HEK293T (cell line): ENCODE measurements at regions not wholly inside any gene's neighbourhood (a gene's known extent, or its start where the extent isn't known, plus 50 kb on each side); places are given as distances from the start of the nearest gene placed in this dataset.

ENCODE experiments used
- ARNT ChIP-seq: fragments of 450-650 bp; IDR thresholded peaks from 2 replicates; pipeline ENCODE4 v1.6.1; 2017; ENCODE audit warnings: mild to moderate bottlenecking
- ELF4 ChIP-seq: fragments of 450-650 bp; IDR thresholded peaks from 2 replicates; pipeline ENCODE4 v1.6.1; 2017; ENCODE audit warnings: antibody characterized with exemption
- FOXA1 ChIP-seq: fragments of 450-650 bp; IDR thresholded peaks from 2 replicates; pipeline ENCODE4 v1.6.1; 2016; ENCODE audit warnings: mild to moderate bottlenecking
- FOXM1 ChIP-seq: fragments of 450-650 bp; IDR thresholded peaks from 2 replicates; pipeline ENCODE4 v1.6.1; 2017; ENCODE audit warnings: mild to moderate bottlenecking, borderline replicate concordance
- PKNOX1 ChIP-seq: fragments of 450-650 bp; IDR thresholded peaks from 2 replicates; pipeline ENCODE4 v1.6.1; 2016
- TARDBP ChIP-seq: fragments of 450-650 bp; IDR thresholded peaks from 2 replicates; pipeline ENCODE4 v1.6.1; 2016

GRCh38 chr12:71262466-71262865, 104.7 kb upstream of the TSPAN8 start:
- TF ChIP-seq FOXM1 (no peak), ELF4 (no peak), ARNT (no peak), TARDBP (no peak), FOXA1 (no peak), PKNOX1 (no peak)
